Common myeloid progenitor, CD34-positive (primary cell): ENCODE measurements at regions not wholly inside any gene's neighbourhood (a gene's known extent, or its start where the extent isn't known, plus 50 kb on each side); places are given as distances from the start of the nearest gene placed in this dataset.

Experiments used
- CTCF ChIA-PET: fragments of 350-600 bp; sonication (Branson Sonifier 250); formaldehyde crosslinking; loops from one replicate; lab custom pipeline; 2021; ENCODE audit warnings: antibody characterized with exemption; lab: Charles Lee
- POLR2A ChIA-PET: fragments of 350-600 bp; sonication (Branson Sonifier 250); formaldehyde crosslinking; loops from one replicate; lab custom pipeline; 2021; ENCODE audit warnings: antibody characterized with exemption; lab: Charles Lee
- DNase-seq, 3 donors: peaks; one replicate each; pipeline versions ENCODE4 v3.0.0 to v3.0.0-alpha.2; 2013
- H3K27ac ChIP-seq, 2 experiments: 1 replicate in 1 of 2; 2 replicates in 1 of 2; pipeline ENCODE4 v1.7.0; 2013; ENCODE audit warnings: inconsistent platforms in 2 of 2, low read length in 2 of 2, mild to moderate bottlenecking in 2 of 2, low read depth in 1 of 2, moderate library complexity in 1 of 2; ENCODE audit not compliant: severe bottlenecking in 2 of 2, insufficient read depth in 1 of 2, poor library complexity in 1 of 2
- H3K27me3 ChIP-seq, 5 experiments: replicated peaks in 2 of 5; 1 replicate in 3 of 5; 2 replicates in 2 of 5; pipeline versions ENCODE4 v1.6.1 to v1.7.0; 2013; ENCODE audit warnings: low read length in 4 of 5, mild to moderate bottlenecking in 2 of 5, moderate library complexity in 2 of 5, inconsistent platforms in 1 of 5; ENCODE audit not compliant: insufficient read depth in 5 of 5, control insufficient read depth in 4 of 5
- H3K36me3 ChIP-seq, 4 experiments: 1 replicate in 2 of 4; 2 replicates in 2 of 4; pipeline versions ENCODE4 v1.6.1 to v1.7.0; 2013; ENCODE audit warnings: low read length in 3 of 4, control low read depth in 1 of 4, mild to moderate bottlenecking in 1 of 4; ENCODE audit not compliant: control insufficient read depth in 4 of 4, insufficient read depth in 4 of 4
- H3K4me1 ChIP-seq, 4 experiments: 1 replicate in 3 of 4; 2 replicates in 1 of 4; pipeline versions ENCODE4 v1.6.1 to v1.7.1; 2013; ENCODE audit warnings: low read length in 3 of 4, mild to moderate bottlenecking in 3 of 4, control low read depth in 1 of 4, inconsistent platforms in 1 of 4, moderate library complexity in 1 of 4; ENCODE audit not compliant: control insufficient read depth in 4 of 4, insufficient read depth in 4 of 4; ENCODE audit errors: control extremely low read depth in 1 of 4
- H3K4me3 ChIP-seq, 7 experiments: 1 replicate in 4 of 7; 2 replicates in 3 of 7; pipeline versions ENCODE4 v1.5.1 to v1.7.0; 2013; ENCODE audit warnings: mild to moderate bottlenecking in 7 of 7, low read length in 6 of 7, moderate library complexity in 6 of 7, inconsistent platforms in 2 of 7, low read depth in 2 of 7, control low read depth in 1 of 7; ENCODE audit not compliant: insufficient read depth in 4 of 7, control insufficient read depth in 1 of 7; ENCODE audit errors: extremely low read depth in 1 of 7
- H3K9me3 ChIP-seq, 5 experiments: 1 replicate in 4 of 5; 2 replicates in 1 of 5; pipeline versions ENCODE4 v1.6.1 to v1.7.1; 2013; ENCODE audit warnings: low read length in 4 of 5, mild to moderate bottlenecking in 2 of 5, inconsistent platforms in 1 of 5, low read depth in 1 of 5, moderate library complexity in 1 of 5; ENCODE audit not compliant: control insufficient read depth in 4 of 5, insufficient read depth in 2 of 5; ENCODE audit errors: control extremely low read depth in 1 of 5
- WGBS: methylation state at CpG from one replicate; pipeline ENCODE4 v1.1.5; 2013; ENCODE audit not compliant: insufficient coverage; 5-methylcytosine and 5-hydroxymethylcytosine counted together

GRCh38 chr5:158478139-158478538 lies 619.2 kb upstream of the CLINT1 start:
- ChIA-PET POLR2A (no interaction called here), CTCF (interaction anchor here (1.0 kb wide), 1 partner anchor 35 kb away, joined by 3 read pairs; no protein-coding TSS in a partner anchor)
- no peak overlapping the region for H3K4me3 ChIP-seq
- H3K4me1 ChIP-seq, result no peaks in the 10 kb centered on the region
- WGBS, result 32% methylated on average over 5 of the region's 6 CpGs
- H3K27me3 ChIP-seq, result peaks cover 0 to 2% (median 0%) of the 10 kb centered on the region in 5 experiments
- DNase-seq, result no peak
- no peak overlapping the region for H3K27ac ChIP-seq
- no peaks in the 10 kb centered on the region for H3K36me3 ChIP-seq
- H3K9me3 ChIP-seq, result no peaks in the 10 kb centered on the region

GRCh38 chr5:158477214-158477613 lies 618.3 kb upstream of the CLINT1 start:
- H3K4me3 ChIP-seq, result no peak overlapping the region
- H3K27me3 ChIP-seq, result peaks cover 0 to 2% (median 0%) of the 10 kb centered on the region in 5 experiments
- CTCF ChIA-PET, result no interaction called here
- H3K27ac ChIP-seq, result no peak overlapping the region
- 90% methylated on average over 2 of the region's 3 CpGs for WGBS
- POLR2A ChIA-PET, result no interaction called here
- H3K4me1 ChIP-seq, result no peaks in the 10 kb centered on the region
- DNase-seq, result no peak
- H3K36me3 ChIP-seq, result no peaks in the 10 kb centered on the region
- no peaks in the 10 kb centered on the region for H3K9me3 ChIP-seq

GRCh38 chr5:158473016-158473635 lies 614.2 kb upstream of the CLINT1 start:
- 87% methylated on average over 3 of the region's 4 CpGs for WGBS
- H3K4me1 ChIP-seq, result no peaks in the 10 kb centered on the region

GRCh38 chr5:158471535-158471924 lies 612.6 kb upstream of the CLINT1 start:
- DNase-seq, result no peak
- no peaks in the 10 kb centered on the region for H3K9me3 ChIP-seq
- POLR2A ChIA-PET, result no interaction called here
- peaks cover 0 to 2% (median 0%) of the 10 kb centered on the region in 4 experiments for H3K4me1 ChIP-seq
- CTCF ChIA-PET, result no interaction called here
- WGBS, result 100% methylated on average over 1 of the region's 2 CpGs
- no peak overlapping the region for H3K27ac ChIP-seq
- no peaks in the 10 kb centered on the region for H3K27me3 ChIP-seq
- H3K36me3 ChIP-seq, result no peaks in the 10 kb centered on the region
- H3K4me3 ChIP-seq, result no peak overlapping the region

More at GRCh38 chr5:158473016-158473635, 614.2 kb upstream of the CLINT1 start:
- no peak overlapping the region for H3K4me3 ChIP-seq
- POLR2A ChIA-PET, result no interaction called here
- H3K36me3 ChIP-seq, result no peaks in the 10 kb centered on the region
- H3K27ac ChIP-seq, result no peak overlapping the region
- no peak for DNase-seq
- H3K27me3 ChIP-seq, result no peaks in the 10 kb centered on the region
- H3K9me3 ChIP-seq, result no peaks in the 10 kb centered on the region
- CTCF ChIA-PET, result no interaction called here

GRCh38 chr5:158470764-158471534 lies 612.0 kb upstream of the CLINT1 start:
- H3K4me1 ChIP-seq, result peaks cover 0 to 7% (median 0%) of the 10 kb centered on the region in 4 experiments
- no peaks in the 10 kb centered on the region for H3K36me3 ChIP-seq
- no peak overlapping the region for H3K27ac ChIP-seq
- no peaks in the 10 kb centered on the region for H3K9me3 ChIP-seq
- POLR2A ChIA-PET, result no interaction called here
- WGBS, result 96% methylated on average over 4 of the region's 5 CpGs
- H3K4me3 ChIP-seq, result no peak overlapping the region
- CTCF ChIA-PET, result no interaction called here
- H3K27me3 ChIP-seq, result no peaks in the 10 kb centered on the region
- DNase-seq, result no peak

- CTCF ChIA-PET, result no interaction called here
- 90% methylated on average over 1 of the region's 2 CpGs for WGBS
- H3K4me1 ChIP-seq, result peaks cover 0 to 10% (median 2%) of the 10 kb centered on the region in 4 experiments
- POLR2A ChIA-PET, result no interaction called here
- no peak for DNase-seq
- no peaks in the 10 kb centered on the region for H3K36me3 ChIP-seq
- no peak overlapping the region for H3K27ac ChIP-seq
- no peak overlapping the region for H3K4me3 ChIP-seq
- H3K9me3 ChIP-seq, result no peaks in the 10 kb centered on the region
- no peaks in the 10 kb centered on the region for H3K27me3 ChIP-seq
Measured at GRCh38 chr5:158468444-158468843, 609.5 kb upstream of the CLINT1 start.

- H3K36me3 ChIP-seq, result no peaks in the 10 kb centered on the region
- POLR2A ChIA-PET, result interaction anchor here (1.0 kb wide), 1 partner anchor 9 kb away, joined by 3 read pairs; no protein-coding TSS in a partner anchor
Measured at GRCh38 chr5:158466191-158466590, 607.2 kb upstream of the CLINT1 start.

More at GRCh38 chr5:158466191-158466590, 607.2 kb upstream of the CLINT1 start:
- H3K4me1 ChIP-seq, result peaks cover 0 to 10% (median 2%) of the 10 kb centered on the region in 4 experiments
- H3K9me3 ChIP-seq, result no peaks in the 10 kb centered on the region
- DNase-seq, result peak in 2 of 3 donors; percentile 11 to 15
- no peak overlapping the region for H3K4me3 ChIP-seq
- no peak overlapping the region for H3K27ac ChIP-seq
- no peaks in the 10 kb centered on the region for H3K27me3 ChIP-seq
- CTCF ChIA-PET, result no interaction called here
